Neural cell (in vitro differentiated cells): ENCODE measurements at regions not wholly inside any gene's neighbourhood (a gene's known extent, or its start where the extent isn't known, plus 50 kb on each side); places are given as distances from the start of the nearest gene placed in this dataset.

Source experiments
- H2AFZ ChIP-seq: fragments of 200-600, 300-800 bp; sonication (generic), shearing (Covaris generic); 2 replicates; pipeline ENCODE4 v1.6.0; 2014; ENCODE audit warnings: low read depth, mild to moderate bottlenecking, antibody characterized with exemption, low read length, moderate library complexity
- H3F3A ChIP-seq: fragments of 200-600 bp; shearing (Covaris generic); 2 replicates; pipeline ENCODE4 v1.6.1; 2016; ENCODE audit warnings: mild to moderate bottlenecking, moderate library complexity, mixed read lengths, antibody characterized with exemption, low read length; ENCODE audit not compliant: insufficient read depth, poor library complexity, severe bottlenecking
- H3K27ac ChIP-seq: fragments of 200-600, 300-800 bp; sonication (generic), shearing (Covaris generic); 2 replicates; pipeline ENCODE4 v1.5.1; 2014; ENCODE audit warnings: mild to moderate bottlenecking, low read length, moderate library complexity
- H3K27me3 ChIP-seq: fragments of 300-800, 200-600 bp; sonication (generic), shearing (Covaris generic); 2 replicates; pipeline ENCODE4 v1.6.0; 2014; ENCODE audit warnings: mild to moderate bottlenecking, low read depth, low read length, moderate library complexity; ENCODE audit not compliant: insufficient read depth
- H3K36me3 ChIP-seq: fragments of 300-800, 200-600 bp; sonication (generic), shearing (Covaris generic); 2 replicates; pipeline ENCODE4 v1.5.1; 2014; ENCODE audit warnings: mild to moderate bottlenecking, antibody characterized with exemption, low read length, moderate library complexity; ENCODE audit not compliant: insufficient read depth
- H3K4me2 ChIP-seq: fragments of 300-800, 200-600 bp; sonication (generic), shearing (Covaris generic); 2 replicates; pipeline ENCODE4 v1.6.0; 2014; ENCODE audit warnings: mild to moderate bottlenecking, low read length
- H3K4me3 ChIP-seq: fragments of 300-800, 200-600 bp; sonication (generic), shearing (Covaris generic); 2 replicates; pipeline ENCODE4 v1.5.1; 2014; ENCODE audit warnings: mild to moderate bottlenecking, low read length, moderate library complexity
- H3K79me2 ChIP-seq: fragments of 200-600 bp; shearing (Covaris generic); replicated peaks from 2 replicates; pipeline ENCODE4 v1.6.0; 2014; ENCODE audit warnings: mild to moderate bottlenecking, low read length, moderate library complexity; ENCODE audit not compliant: insufficient read depth
- H3K9ac ChIP-seq: fragments of 300-800, 200-600 bp; sonication (generic), shearing (Covaris generic); 2 replicates; pipeline ENCODE4 v1.6.1; 2016; ENCODE audit warnings: mild to moderate bottlenecking, low read length, mixed read lengths
- H3K9me2 ChIP-seq: fragments of 200-600 bp; shearing (Covaris generic); 2 replicates; pipeline ENCODE4 v1.6.1; 2016; ENCODE audit warnings: mild to moderate bottlenecking, low read length, mixed read lengths; ENCODE audit not compliant: insufficient read depth
- H3K9me3 ChIP-seq: fragments of 200-600, 300-800 bp; sonication (generic), shearing (Covaris generic); 2 replicates; pipeline ENCODE4 v1.6.1; 2016; ENCODE audit warnings: mild to moderate bottlenecking, mixed run types, low read length, moderate library complexity, mixed read lengths
- H4K20me1 ChIP-seq: fragments of 200-600 bp; shearing (Covaris generic); 2 replicates; pipeline ENCODE4 v1.6.1; 2016; ENCODE audit warnings: mild to moderate bottlenecking, mixed run types; ENCODE audit not compliant: insufficient read depth
- CTCF ChIP-seq: fragments of 450-650 bp; IDR thresholded peaks from 2 replicates; pipeline ENCODE4 v1.5.1; 2014; ENCODE audit warnings: antibody characterized with exemption, mild to moderate bottlenecking, moderate library complexity; ENCODE audit not compliant: poor library complexity, severe bottlenecking
- EP300 ChIP-seq: fragments of 450-650 bp; conservative IDR thresholded peaks from 2 replicates; pipeline ENCODE4 v1.6.1; 2014; ENCODE audit warnings: antibody characterized with exemption, mild to moderate bottlenecking, moderate library complexity; ENCODE audit not compliant: poor library complexity, severe bottlenecking
- EZH2 ChIP-seq: fragments of 200-600, 300-800 bp; shearing (Covaris generic), sonication (generic); IDR thresholded peaks from 2 replicates; pipeline ENCODE4 v1.6.1; 2014; ENCODE audit warnings: antibody characterized with exemption, low read length, borderline replicate concordance, mild to moderate bottlenecking; ENCODE audit not compliant: insufficient read depth, poor library complexity, severe bottlenecking
- MXI1 ChIP-seq: fragments of 450-650 bp; conservative IDR thresholded peaks from 2 replicates; pipeline ENCODE4 v1.6.1; 2014; ENCODE audit warnings: antibody characterized with exemption, mild to moderate bottlenecking; ENCODE audit not compliant: poor library complexity, severe bottlenecking
- POLR2AphosphoS5 ChIP-seq: IDR thresholded peaks from 2 replicates; pipeline ENCODE4 v1.6.1; 2012
- RAD21 ChIP-seq: fragments of 450-650 bp; conservative IDR thresholded peaks from 2 replicates; pipeline ENCODE4 v1.6.1; 2014; ENCODE audit warnings: antibody characterized with exemption, mild to moderate bottlenecking, moderate library complexity
- SMC3 ChIP-seq: fragments of 450-650 bp; conservative IDR thresholded peaks from 2 replicates; pipeline ENCODE4 v1.6.1; 2014; ENCODE audit warnings: antibody characterized with exemption, mild to moderate bottlenecking, moderate library complexity; ENCODE audit not compliant: poor library complexity
- TAF1 ChIP-seq: IDR thresholded peaks from 2 replicates; pipeline ENCODE4 v1.6.1; 2012; ENCODE audit warnings: low read depth
- TF ChIP-seq, protein P1 (sequence below): IDR thresholded peaks from 2 replicates; pipeline ENCODE4 v1.6.1; 2012; ENCODE audit warnings: borderline replicate concordance

GRCh38 chr5:39732166-39732565 is 307.4 kb upstream of the DAB2 start:
- Histone ChIP-seq H3K27ac (no peak overlapping the region), H3K36me3 (no peaks in the 10 kb centered on the region), H3K9me3 (no peaks in the 10 kb centered on the region), H3K4me3 (no peak overlapping the region), H3K79me2 (no peaks in the 10 kb centered on the region), H3K27me3 (no peaks in the 10 kb centered on the region), H3K9me2 (no peaks in the 10 kb centered on the region), H3K9ac (no peak overlapping the region), H3K4me2 (no peak overlapping the region), H4K20me1 (no peaks in the 10 kb centered on the region), H3F3A (no peaks in the 10 kb centered on the region), H2AFZ (no peak overlapping the region)
- no peak for TF ChIP-seq TAF1
- no peak for TF ChIP-seq CTCF
- no peak for TF ChIP-seq MXI1
- TF ChIP-seq EZH2: no peak
- TF ChIP-seq, protein P1, sequence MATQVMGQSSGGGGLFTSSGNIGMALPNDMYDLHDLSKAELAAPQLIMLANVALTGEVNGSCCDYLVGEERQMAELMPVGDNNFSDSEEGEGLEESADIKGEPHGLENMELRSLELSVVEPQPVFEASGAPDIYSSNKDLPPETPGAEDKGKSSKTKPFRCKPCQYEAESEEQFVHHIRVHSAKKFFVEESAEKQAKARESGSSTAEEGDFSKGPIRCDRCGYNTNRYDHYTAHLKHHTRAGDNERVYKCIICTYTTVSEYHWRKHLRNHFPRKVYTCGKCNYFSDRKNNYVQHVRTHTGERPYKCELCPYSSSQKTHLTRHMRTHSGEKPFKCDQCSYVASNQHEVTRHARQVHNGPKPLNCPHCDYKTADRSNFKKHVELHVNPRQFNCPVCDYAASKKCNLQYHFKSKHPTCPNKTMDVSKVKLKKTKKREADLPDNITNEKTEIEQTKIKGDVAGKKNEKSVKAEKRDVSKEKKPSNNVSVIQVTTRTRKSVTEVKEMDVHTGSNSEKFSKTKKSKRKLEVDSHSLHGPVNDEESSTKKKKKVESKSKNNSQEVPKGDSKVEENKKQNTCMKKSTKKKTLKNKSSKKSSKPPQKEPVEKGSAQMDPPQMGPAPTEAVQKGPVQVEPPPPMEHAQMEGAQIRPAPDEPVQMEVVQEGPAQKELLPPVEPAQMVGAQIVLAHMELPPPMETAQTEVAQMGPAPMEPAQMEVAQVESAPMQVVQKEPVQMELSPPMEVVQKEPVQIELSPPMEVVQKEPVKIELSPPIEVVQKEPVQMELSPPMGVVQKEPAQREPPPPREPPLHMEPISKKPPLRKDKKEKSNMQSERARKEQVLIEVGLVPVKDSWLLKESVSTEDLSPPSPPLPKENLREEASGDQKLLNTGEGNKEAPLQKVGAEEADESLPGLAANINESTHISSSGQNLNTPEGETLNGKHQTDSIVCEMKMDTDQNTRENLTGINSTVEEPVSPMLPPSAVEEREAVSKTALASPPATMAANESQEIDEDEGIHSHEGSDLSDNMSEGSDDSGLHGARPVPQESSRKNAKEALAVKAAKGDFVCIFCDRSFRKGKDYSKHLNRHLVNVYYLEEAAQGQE: no peak
- TF ChIP-seq EP300: no peak
- no peak for TF ChIP-seq POLR2AphosphoS5
- TF ChIP-seq SMC3: no peak
- TF ChIP-seq RAD21: no peak

DNA sequence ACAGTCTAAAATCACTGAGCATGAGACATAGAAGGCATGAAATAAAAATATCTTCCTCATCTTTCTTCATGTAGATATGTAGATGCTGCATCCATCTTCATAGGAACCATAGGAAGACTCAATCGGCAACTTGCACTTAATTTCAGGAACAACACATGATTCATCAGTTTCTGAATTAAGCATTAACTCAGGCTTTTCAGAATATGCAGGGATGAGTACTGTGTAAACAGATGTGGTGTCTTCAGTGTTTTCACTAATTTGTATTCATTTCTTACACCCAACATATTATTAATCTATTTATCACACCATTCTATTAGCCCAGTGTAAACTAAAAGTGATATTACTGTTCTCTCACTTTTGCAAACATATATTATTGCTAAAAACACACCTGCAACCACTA is 305.9 kb upstream of the DAB2 start:
- no peak overlapping the region for H3K9ac ChIP-seq
- TF ChIP-seq EP300: no peak
- no peak for TF ChIP-seq MXI1
- no peak for TF ChIP-seq SMC3
- TF ChIP-seq RAD21: no peak

GRCh38 chr5:39730006-39730405 is 305.2 kb upstream of the DAB2 start:
- H3F3A ChIP-seq: no peaks in the 10 kb centered on the region
- no peaks in the 10 kb centered on the region for H3K36me3 ChIP-seq
- TF ChIP-seq POLR2AphosphoS5 (no peak), TAF1 (no peak), MXI1 (no peak), RAD21 (no peak), EP300 (no peak), CTCF (no peak), EZH2 (no peak), SMC3 (no peak)
- TF ChIP-seq, protein P1: no peak
- no peaks in the 10 kb centered on the region for H3K9me2 ChIP-seq
- no peak overlapping the region for H3K9ac ChIP-seq
- H3K4me2 ChIP-seq: no peak overlapping the region
- H4K20me1 ChIP-seq: no peaks in the 10 kb centered on the region
- H3K9me3 ChIP-seq: no peaks in the 10 kb centered on the region
- no peak overlapping the region for H3K4me3 ChIP-seq
- no peaks in the 10 kb centered on the region for H3K27me3 ChIP-seq
- H2AFZ ChIP-seq: no peak overlapping the region
- no peak overlapping the region for H3K27ac ChIP-seq
- H3K79me2 ChIP-seq: no peaks in the 10 kb centered on the region

More for the DNA sequence above, 305.9 kb upstream of the DAB2 start:
- no peaks in the 10 kb centered on the region for H3K9me2 ChIP-seq
- no peak overlapping the region for H3K4me2 ChIP-seq
- H3K27ac ChIP-seq: no peak overlapping the region
- no peak overlapping the region for H2AFZ ChIP-seq
- no peaks in the 10 kb centered on the region for H3K36me3 ChIP-seq
- no peaks in the 10 kb centered on the region for H3K9me3 ChIP-seq
- H4K20me1 ChIP-seq: no peaks in the 10 kb centered on the region
- H3K4me3 ChIP-seq: no peak overlapping the region
- H3K27me3 ChIP-seq: no peaks in the 10 kb centered on the region
- no peaks in the 10 kb centered on the region for H3K79me2 ChIP-seq
- H3F3A ChIP-seq: no peaks in the 10 kb centered on the region
